ENCODE measurements at regions not wholly inside any gene's neighbourhood (a gene's known extent, or its start where the extent isn't known, plus 50 kb on each side); places are given as distances from the start of the nearest gene placed in this dataset.

GRCh38 chr15:93360976-93361375 is 272.0 kb upstream of the RGMA start:
- TF ChIP-seq POLR2A (IDR thresholded peaks at IDR 0.05) = no peak
- TF ChIP-seq, protein P1, sequence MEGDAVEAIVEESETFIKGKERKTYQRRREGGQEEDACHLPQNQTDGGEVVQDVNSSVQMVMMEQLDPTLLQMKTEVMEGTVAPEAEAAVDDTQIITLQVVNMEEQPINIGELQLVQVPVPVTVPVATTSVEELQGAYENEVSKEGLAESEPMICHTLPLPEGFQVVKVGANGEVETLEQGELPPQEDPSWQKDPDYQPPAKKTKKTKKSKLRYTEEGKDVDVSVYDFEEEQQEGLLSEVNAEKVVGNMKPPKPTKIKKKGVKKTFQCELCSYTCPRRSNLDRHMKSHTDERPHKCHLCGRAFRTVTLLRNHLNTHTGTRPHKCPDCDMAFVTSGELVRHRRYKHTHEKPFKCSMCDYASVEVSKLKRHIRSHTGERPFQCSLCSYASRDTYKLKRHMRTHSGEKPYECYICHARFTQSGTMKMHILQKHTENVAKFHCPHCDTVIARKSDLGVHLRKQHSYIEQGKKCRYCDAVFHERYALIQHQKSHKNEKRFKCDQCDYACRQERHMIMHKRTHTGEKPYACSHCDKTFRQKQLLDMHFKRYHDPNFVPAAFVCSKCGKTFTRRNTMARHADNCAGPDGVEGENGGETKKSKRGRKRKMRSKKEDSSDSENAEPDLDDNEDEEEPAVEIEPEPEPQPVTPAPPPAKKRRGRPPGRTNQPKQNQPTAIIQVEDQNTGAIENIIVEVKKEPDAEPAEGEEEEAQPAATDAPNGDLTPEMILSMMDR (IDR thresholded peaks at IDR 0.05) = no peak
